ENCODE measurements at regions not wholly inside any gene's neighbourhood (a gene's known extent, or its start where the extent isn't known, plus 50 kb on each side); places are given as distances from the start of the nearest gene placed in this dataset.

- DNase-seq (ENCODE audit: extremely low read depth, low read depth, low spot score): no peak
Measured at GRCh38 chr4:67125636-67126514, 419.4 kb downstream of the CENPC start.

GRCh38 chr4:67124716-67125115 is 420.6 kb downstream of the CENPC start:
- no peak for DNase-seq (ENCODE audit: extremely low read depth, low read depth, low spot score)

- DNase-seq (ENCODE audit: extremely low read depth, low read depth, low spot score): no peak
Measured at GRCh38 chr4:67122029-67122428, 423.3 kb downstream of the CENPC start.

GRCh38 chr4:67120369-67120768 is 424.9 kb downstream of the CENPC start:
- DNase-seq (ENCODE audit: extremely low read depth, low read depth, low spot score): no peak

- DNase-seq (ENCODE audit: extremely low read depth, low read depth, low spot score): no peak
Measured at GRCh38 chr4:67109276-67109675, 436.0 kb downstream of the CENPC start.

GRCh38 chr4:67106861-67107460 is 438.3 kb downstream of the CENPC start:
- DNase-seq (ENCODE audit: extremely low read depth, low read depth, low spot score): no peak

- no peak for DNase-seq (ENCODE audit: extremely low read depth, low read depth, low spot score)
Measured at GRCh38 chr4:67104145-67104544, 441.2 kb downstream of the CENPC start.

- no peak for DNase-seq (ENCODE audit: extremely low read depth, low read depth, low spot score)
Measured at GRCh38 chr4:67103001-67103747, 442.1 kb downstream of the CENPC start.

- no peak for DNase-seq (ENCODE audit: extremely low read depth, low read depth, low spot score)
Measured at GRCh38 chr4:67101612-67102011, 443.7 kb downstream of the CENPC start.

GRCh38 chr4:67092351-67092750 is 453.0 kb downstream of the CENPC start:
- DNase-seq (ENCODE audit: extremely low read depth, low read depth, low spot score): no peak

GRCh38 chr4:67091673-67092072 is 453.6 kb downstream of the CENPC start:
- no peak for DNase-seq (ENCODE audit: extremely low read depth, low read depth, low spot score)

- DNase-seq (ENCODE audit: extremely low read depth, low read depth, low spot score): no peak
Measured at GRCh38 chr4:67087897-67088296, 457.4 kb downstream of the CENPC start.

GRCh38 chr4:67084783-67085182 is 460.5 kb downstream of the CENPC start:
- no peak for DNase-seq (ENCODE audit: extremely low read depth, low read depth, low spot score)

GRCh38 chr4:67083496-67083895 is 461.8 kb downstream of the CENPC start:
- DNase-seq (ENCODE audit: extremely low read depth, low read depth, low spot score): no peak

- no peak for DNase-seq (ENCODE audit: extremely low read depth, low read depth, low spot score)
Measured at GRCh38 chr4:67082746-67083145, 462.6 kb downstream of the CENPC start.

- no peak for DNase-seq (ENCODE audit: extremely low read depth, low read depth, low spot score)
Measured at GRCh38 chr4:67080046-67080557, 465.2 kb downstream of the CENPC start.

- DNase-seq (ENCODE audit: extremely low read depth, low read depth, low spot score): no peak
Measured at GRCh38 chr4:67071641-67072040, 473.7 kb downstream of the CENPC start.

GRCh38 chr4:67055319-67055718 is 490.0 kb downstream of the CENPC start:
- no peak for DNase-seq (ENCODE audit: extremely low read depth, low read depth, low spot score)

- no peak for DNase-seq (ENCODE audit: extremely low read depth, low read depth, low spot score)
Measured at GRCh38 chr4:67054896-67055295, 490.4 kb downstream of the CENPC start.

GRCh38 chr4:67052814-67053675 is 492.3 kb downstream of the CENPC start:
- no peak for DNase-seq (ENCODE audit: extremely low read depth, low read depth, low spot score)

Data from glomerular endothelial cell (primary cell).